ENCODE measurements at regions not wholly inside any gene's neighbourhood (a gene's known extent, or its start where the extent isn't known, plus 50 kb on each side); places are given as distances from the start of the nearest gene placed in this dataset.

- FAIRE-seq: no peak
- dilution Hi-C loops (cut with MboI; ENCODE audit: extremely low pct_ligation_motif_present, low sequenced_read_pairs): no loop called here
- H3K4me2 ChIP-seq (ENCODE audit: control insufficient read depth, extremely low read depth, insufficient read depth, low read depth, low read length): no peak overlapping the region
Observed at GRCh38 chr3:81952141-81952540, 190.7 kb upstream of the GBE1 start.

DNA sequence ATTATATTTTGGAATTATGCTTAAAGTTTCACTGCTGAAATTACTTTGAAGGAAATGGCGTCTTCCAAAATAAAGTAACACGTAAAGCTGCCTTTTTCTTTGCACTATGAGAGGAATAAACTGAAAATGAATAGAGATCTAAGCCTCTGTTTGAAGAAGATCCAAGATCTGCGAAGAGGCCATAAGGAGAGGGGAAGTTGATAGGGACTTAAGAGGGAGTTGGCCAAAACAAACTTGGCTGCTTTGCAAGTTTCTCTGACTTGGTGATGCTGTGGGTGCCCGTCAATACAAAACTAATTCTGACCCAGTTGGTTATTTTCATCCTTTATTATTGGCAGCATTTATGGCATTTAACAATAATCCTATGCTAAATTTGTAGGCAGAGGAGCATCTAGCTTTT is 190.2 kb upstream of the GBE1 start:
- Histone ChIP-seq H3K9me1 (ENCODE audit: control insufficient read depth, extremely low read depth, insufficient read depth, low read length) (no peaks in the 10 kb centered on the region), H2AFZ (ENCODE audit: control insufficient read depth, low read length) (no peak overlapping the region), H3K4me1 (ENCODE audit: control insufficient read depth, extremely low read depth, insufficient read depth, low read length) (no peaks in the 10 kb centered on the region), H3K27me3 (ENCODE audit: control insufficient read depth, extremely low read depth, insufficient read depth, low read length) (no peaks in the 10 kb centered on the region), H3K4me3 (ENCODE audit: control insufficient read depth in 2 of 3, extremely low read depth in 1 of 3, insufficient read depth in 2 of 3, low read depth in 1 of 3, low read length in 3 of 3) (no peak overlapping the region), H3K9me3 (ENCODE audit: control insufficient read depth, low read depth, low read length) (no peaks in the 10 kb centered on the region), H3K4me2 (ENCODE audit: control insufficient read depth, extremely low read depth, insufficient read depth, low read depth, low read length) (no peak overlapping the region), H3K36me3 (ENCODE audit: control insufficient read depth in 2 of 2, extremely low read depth in 1 of 2, insufficient read depth in 2 of 2, low read length in 2 of 2) (no peaks in the 10 kb centered on the region), H3K27ac (ENCODE audit: control insufficient read depth, insufficient read depth, low read length) (no peak overlapping the region), H4K20me1 (ENCODE audit: control insufficient read depth, extremely low read depth, insufficient read depth, low read length) (no peaks in the 10 kb centered on the region), H3K9ac (ENCODE audit: control insufficient read depth, extremely low read depth, insufficient read depth, low read length) (no peak overlapping the region), H3K79me2 (ENCODE audit: control insufficient read depth, insufficient read depth, low read length) (no peaks in the 10 kb centered on the region)
- FAIRE-seq (no peak), DNase-seq (ENCODE audit: low read depth, low spot score) (no peak)
- TF ChIP-seq, protein P1, sequence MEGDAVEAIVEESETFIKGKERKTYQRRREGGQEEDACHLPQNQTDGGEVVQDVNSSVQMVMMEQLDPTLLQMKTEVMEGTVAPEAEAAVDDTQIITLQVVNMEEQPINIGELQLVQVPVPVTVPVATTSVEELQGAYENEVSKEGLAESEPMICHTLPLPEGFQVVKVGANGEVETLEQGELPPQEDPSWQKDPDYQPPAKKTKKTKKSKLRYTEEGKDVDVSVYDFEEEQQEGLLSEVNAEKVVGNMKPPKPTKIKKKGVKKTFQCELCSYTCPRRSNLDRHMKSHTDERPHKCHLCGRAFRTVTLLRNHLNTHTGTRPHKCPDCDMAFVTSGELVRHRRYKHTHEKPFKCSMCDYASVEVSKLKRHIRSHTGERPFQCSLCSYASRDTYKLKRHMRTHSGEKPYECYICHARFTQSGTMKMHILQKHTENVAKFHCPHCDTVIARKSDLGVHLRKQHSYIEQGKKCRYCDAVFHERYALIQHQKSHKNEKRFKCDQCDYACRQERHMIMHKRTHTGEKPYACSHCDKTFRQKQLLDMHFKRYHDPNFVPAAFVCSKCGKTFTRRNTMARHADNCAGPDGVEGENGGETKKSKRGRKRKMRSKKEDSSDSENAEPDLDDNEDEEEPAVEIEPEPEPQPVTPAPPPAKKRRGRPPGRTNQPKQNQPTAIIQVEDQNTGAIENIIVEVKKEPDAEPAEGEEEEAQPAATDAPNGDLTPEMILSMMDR (optimal IDR thresholded peaks at IDR 0.05 in 1 of 3, IDR thresholded peaks at IDR 0.05 in 1 of 3, conservative IDR thresholded peaks at IDR 0.05 in 1 of 3; ENCODE audit: extremely low read depth in 1 of 3, insufficient read depth in 2 of 3, low read length in 3 of 3): no peak
- no peak for TF ChIP-seq EZH2 (IDR thresholded peaks at IDR 0.05; ENCODE audit: low read length)
- dilution Hi-C loops (cut with MboI; ENCODE audit: extremely low pct_ligation_motif_present, low sequenced_read_pairs): no loop called here

More at GRCh38 chr3:81952141-81952540, 190.7 kb upstream of the GBE1 start:
- H3K27ac ChIP-seq (ENCODE audit: control insufficient read depth, insufficient read depth, low read length): no peak overlapping the region
- no peaks in the 10 kb centered on the region for H3K36me3 ChIP-seq (ENCODE audit: control insufficient read depth in 2 of 2, extremely low read depth in 1 of 2, insufficient read depth in 2 of 2, low read length in 2 of 2)
- no peaks in the 10 kb centered on the region for H3K9me1 ChIP-seq (ENCODE audit: control insufficient read depth, extremely low read depth, insufficient read depth, low read length)
- no peak for TF ChIP-seq EZH2 (IDR thresholded peaks at IDR 0.05; ENCODE audit: low read length)
- TF ChIP-seq, protein P1 (optimal IDR thresholded peaks at IDR 0.05 in 1 of 3, IDR thresholded peaks at IDR 0.05 in 1 of 3, conservative IDR thresholded peaks at IDR 0.05 in 1 of 3; ENCODE audit: extremely low read depth in 1 of 3, insufficient read depth in 2 of 3, low read length in 3 of 3): no peak
- H4K20me1 ChIP-seq (ENCODE audit: control insufficient read depth, extremely low read depth, insufficient read depth, low read length): no peaks in the 10 kb centered on the region
- H3K9me3 ChIP-seq (ENCODE audit: control insufficient read depth, low read depth, low read length): no peaks in the 10 kb centered on the region
- H3K4me3 ChIP-seq (ENCODE audit: control insufficient read depth in 2 of 3, extremely low read depth in 1 of 3, insufficient read depth in 2 of 3, low read depth in 1 of 3, low read length in 3 of 3): no peak overlapping the region
- no peak overlapping the region for H3K9ac ChIP-seq (ENCODE audit: control insufficient read depth, extremely low read depth, insufficient read depth, low read length)
- no peaks in the 10 kb centered on the region for H3K79me2 ChIP-seq (ENCODE audit: control insufficient read depth, insufficient read depth, low read length)
- no peak for DNase-seq (ENCODE audit: low read depth, low spot score)
- H2AFZ ChIP-seq (ENCODE audit: control insufficient read depth, low read length): no peak overlapping the region
- no peaks in the 10 kb centered on the region for H3K27me3 ChIP-seq (ENCODE audit: control insufficient read depth, extremely low read depth, insufficient read depth, low read length)
- H3K4me1 ChIP-seq (ENCODE audit: control insufficient read depth, extremely low read depth, insufficient read depth, low read length): no peaks in the 10 kb centered on the region

All from keratinocyte (primary cell).